ENCODE measurements at regions not wholly inside any gene's neighbourhood (a gene's known extent, or its start where the extent isn't known, plus 50 kb on each side); places are given as distances from the start of the nearest gene placed in this dataset.

DNA sequence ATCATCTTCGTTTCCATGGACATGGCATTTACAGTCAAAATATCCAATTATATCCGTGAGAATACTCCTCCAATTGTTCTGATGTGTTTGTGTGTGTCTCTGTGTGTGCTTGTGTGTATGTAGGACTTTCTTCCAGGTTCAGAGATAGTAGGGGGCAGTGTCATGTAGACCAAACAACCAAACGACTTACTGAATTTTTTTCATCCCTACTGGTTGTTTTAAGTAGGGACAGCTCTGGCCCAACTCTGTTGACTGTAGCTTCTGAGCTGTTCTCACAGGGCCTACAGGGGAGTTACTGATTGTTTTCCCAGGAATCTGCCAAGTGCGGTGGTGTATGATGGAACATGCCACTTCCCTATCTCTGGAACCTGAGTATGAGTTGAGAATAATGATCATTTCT lies 69.6 kb downstream of the ETAA1 start:
- H3K27me3 Mint-ChIP-seq (ENCODE audit: low read depth), result no peaks in the 10 kb centered on the region
- peaks cover 6% of the 10 kb centered on the region for H3K4me1 Mint-ChIP-seq
- no peak overlapping the region for H3K4me3 Mint-ChIP-seq
- no peak overlapping the region for H3K27ac Mint-ChIP-seq
- ChIA-PET POLR2A (no interaction called here), CTCF (interaction anchor here (1.0 kb wide), 1 partner anchor 10 kb away, joined by 3 read pairs; no protein-coding TSS in a partner anchor)
- peak; percentile 50; the same call in 1 of the 2 replicates for ATAC-seq
- H3K9me3 Mint-ChIP-seq, result no peaks in the 10 kb centered on the region
- DNase-seq (ENCODE audit: low spot score), result no peak
- TF ChIP-seq FOXP1 (CRISPR knock-in tag; IDR thresholded peaks at IDR 0.05; ENCODE audit: borderline replicate concordance) (no peak), NR2C2 (CRISPR knock-in tag; IDR thresholded peaks at IDR 0.05) (no peak), ZNF219 (CRISPR knock-in tag; IDR thresholded peaks at IDR 0.05; ENCODE audit: borderline replicate concordance) (no peak), RORB (CRISPR knock-in tag; IDR thresholded peaks at IDR 0.05) (no peak), ZNF138 (CRISPR knock-in tag; conservative IDR thresholded peaks at IDR 0.05) (no peak), NFYB (CRISPR knock-in tag; conservative IDR thresholded peaks at IDR 0.05; ENCODE audit: low read depth) (no peak), MXD4 (CRISPR knock-in tag; IDR thresholded peaks at IDR 0.05; ENCODE audit: borderline replicate concordance) (no peak), ZNF121 (CRISPR knock-in tag; IDR thresholded peaks at IDR 0.05) (no peak), GTF2I (CRISPR knock-in tag; conservative IDR thresholded peaks at IDR 0.05) (no peak), GABPB1 (CRISPR knock-in tag; IDR thresholded peaks at IDR 0.05) (no peak)
- TF ChIP-seq, protein P1, sequence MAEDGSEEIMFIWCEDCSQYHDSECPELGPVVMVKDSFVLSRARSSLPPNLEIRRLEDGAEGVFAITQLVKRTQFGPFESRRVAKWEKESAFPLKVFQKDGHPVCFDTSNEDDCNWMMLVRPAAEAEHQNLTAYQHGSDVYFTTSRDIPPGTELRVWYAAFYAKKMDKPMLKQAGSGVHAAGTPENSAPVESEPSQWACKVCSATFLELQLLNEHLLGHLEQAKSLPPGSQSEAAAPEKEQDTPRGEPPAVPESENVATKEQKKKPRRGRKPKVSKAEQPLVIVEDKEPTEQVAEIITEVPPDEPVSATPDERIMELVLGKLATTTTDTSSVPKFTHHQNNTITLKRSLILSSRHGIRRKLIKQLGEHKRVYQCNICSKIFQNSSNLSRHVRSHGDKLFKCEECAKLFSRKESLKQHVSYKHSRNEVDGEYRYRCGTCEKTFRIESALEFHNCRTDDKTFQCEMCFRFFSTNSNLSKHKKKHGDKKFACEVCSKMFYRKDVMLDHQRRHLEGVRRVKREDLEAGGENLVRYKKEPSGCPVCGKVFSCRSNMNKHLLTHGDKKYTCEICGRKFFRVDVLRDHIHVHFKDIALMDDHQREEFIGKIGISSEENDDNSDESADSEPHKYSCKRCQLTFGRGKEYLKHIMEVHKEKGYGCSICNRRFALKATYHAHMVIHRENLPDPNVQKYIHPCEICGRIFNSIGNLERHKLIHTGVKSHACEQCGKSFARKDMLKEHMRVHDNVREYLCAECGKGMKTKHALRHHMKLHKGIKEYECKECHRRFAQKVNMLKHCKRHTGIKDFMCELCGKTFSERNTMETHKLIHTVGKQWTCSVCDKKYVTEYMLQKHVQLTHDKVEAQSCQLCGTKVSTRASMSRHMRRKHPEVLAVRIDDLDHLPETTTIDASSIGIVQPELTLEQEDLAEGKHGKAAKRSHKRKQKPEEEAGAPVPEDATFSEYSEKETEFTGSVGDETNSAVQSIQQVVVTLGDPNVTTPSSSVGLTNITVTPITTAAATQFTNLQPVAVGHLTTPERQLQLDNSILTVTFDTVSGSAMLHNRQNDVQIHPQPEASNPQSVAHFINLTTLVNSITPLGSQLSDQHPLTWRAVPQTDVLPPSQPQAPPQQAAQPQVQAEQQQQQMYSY (CRISPR knock-in tag; IDR thresholded peaks at IDR 0.05), result no peak
- TF ChIP-seq, protein P2, sequence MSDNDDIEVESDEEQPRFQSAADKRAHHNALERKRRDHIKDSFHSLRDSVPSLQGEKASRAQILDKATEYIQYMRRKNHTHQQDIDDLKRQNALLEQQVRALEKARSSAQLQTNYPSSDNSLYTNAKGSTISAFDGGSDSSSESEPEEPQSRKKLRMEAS (CRISPR knock-in tag; IDR thresholded peaks at IDR 0.05), result no peak
- TF ChIP-seq, protein P3, sequence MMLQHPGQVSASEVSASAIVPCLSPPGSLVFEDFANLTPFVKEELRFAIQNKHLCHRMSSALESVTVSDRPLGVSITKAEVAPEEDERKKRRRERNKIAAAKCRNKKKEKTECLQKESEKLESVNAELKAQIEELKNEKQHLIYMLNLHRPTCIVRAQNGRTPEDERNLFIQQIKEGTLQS (CRISPR knock-in tag; conservative IDR thresholded peaks at IDR 0.05), result no peak
- TF ChIP-seq, protein P4, sequence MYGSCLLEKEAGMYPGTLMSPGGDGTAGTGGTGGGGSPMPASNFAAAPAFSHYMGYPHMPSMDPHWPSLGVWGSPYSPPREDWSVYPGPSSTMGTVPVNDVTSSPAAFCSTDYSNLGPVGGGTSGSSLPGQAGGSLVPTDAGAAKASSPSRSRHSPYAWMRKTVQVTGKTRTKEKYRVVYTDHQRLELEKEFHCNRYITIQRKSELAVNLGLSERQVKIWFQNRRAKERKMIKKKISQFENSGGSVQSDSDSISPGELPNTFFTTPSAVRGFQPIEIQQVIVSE (CRISPR knock-in tag; IDR thresholded peaks at IDR 0.05; ENCODE audit: borderline replicate concordance), result no peak
- TF ChIP-seq, protein P5, sequence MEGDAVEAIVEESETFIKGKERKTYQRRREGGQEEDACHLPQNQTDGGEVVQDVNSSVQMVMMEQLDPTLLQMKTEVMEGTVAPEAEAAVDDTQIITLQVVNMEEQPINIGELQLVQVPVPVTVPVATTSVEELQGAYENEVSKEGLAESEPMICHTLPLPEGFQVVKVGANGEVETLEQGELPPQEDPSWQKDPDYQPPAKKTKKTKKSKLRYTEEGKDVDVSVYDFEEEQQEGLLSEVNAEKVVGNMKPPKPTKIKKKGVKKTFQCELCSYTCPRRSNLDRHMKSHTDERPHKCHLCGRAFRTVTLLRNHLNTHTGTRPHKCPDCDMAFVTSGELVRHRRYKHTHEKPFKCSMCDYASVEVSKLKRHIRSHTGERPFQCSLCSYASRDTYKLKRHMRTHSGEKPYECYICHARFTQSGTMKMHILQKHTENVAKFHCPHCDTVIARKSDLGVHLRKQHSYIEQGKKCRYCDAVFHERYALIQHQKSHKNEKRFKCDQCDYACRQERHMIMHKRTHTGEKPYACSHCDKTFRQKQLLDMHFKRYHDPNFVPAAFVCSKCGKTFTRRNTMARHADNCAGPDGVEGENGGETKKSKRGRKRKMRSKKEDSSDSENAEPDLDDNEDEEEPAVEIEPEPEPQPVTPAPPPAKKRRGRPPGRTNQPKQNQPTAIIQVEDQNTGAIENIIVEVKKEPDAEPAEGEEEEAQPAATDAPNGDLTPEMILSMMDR (IDR thresholded peaks at IDR 0.05), result no peak
- no peaks in the 10 kb centered on the region for H3K36me3 Mint-ChIP-seq

DNA sequence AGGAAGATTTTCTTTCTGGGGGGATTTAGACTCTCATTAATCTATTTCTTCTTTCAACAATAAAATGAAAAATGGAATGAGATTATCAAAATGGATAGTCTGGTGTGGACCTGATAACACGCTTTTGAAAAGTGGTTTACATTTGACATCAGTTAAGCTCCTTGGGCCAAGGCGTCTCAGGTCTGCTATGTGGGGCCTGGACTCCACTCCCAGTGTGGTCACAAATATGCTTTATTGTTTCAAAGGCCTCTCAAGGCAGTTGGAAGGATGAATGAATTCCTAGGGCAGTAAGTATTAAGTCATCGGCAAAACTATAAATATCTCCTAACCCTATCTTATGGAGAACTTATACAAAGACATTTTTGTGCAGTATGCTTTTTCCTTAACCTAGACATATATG lies 74.5 kb downstream of the ETAA1 start:
- no peak for DNase-seq (ENCODE audit: low spot score)
- ChIA-PET CTCF (no interaction called here), POLR2A (no interaction called here)
- H3K27me3 Mint-ChIP-seq (ENCODE audit: low read depth), result no peaks in the 10 kb centered on the region
- no peaks in the 10 kb centered on the region for H3K9me3 Mint-ChIP-seq
- H3K4me3 Mint-ChIP-seq, result no peak overlapping the region
- no peaks in the 10 kb centered on the region for H3K36me3 Mint-ChIP-seq
- ATAC-seq, result no peak
- no peak overlapping the region for H3K27ac Mint-ChIP-seq
- peaks cover 13% of the 10 kb centered on the region for H3K4me1 Mint-ChIP-seq
- TF ChIP-seq, protein P6, sequence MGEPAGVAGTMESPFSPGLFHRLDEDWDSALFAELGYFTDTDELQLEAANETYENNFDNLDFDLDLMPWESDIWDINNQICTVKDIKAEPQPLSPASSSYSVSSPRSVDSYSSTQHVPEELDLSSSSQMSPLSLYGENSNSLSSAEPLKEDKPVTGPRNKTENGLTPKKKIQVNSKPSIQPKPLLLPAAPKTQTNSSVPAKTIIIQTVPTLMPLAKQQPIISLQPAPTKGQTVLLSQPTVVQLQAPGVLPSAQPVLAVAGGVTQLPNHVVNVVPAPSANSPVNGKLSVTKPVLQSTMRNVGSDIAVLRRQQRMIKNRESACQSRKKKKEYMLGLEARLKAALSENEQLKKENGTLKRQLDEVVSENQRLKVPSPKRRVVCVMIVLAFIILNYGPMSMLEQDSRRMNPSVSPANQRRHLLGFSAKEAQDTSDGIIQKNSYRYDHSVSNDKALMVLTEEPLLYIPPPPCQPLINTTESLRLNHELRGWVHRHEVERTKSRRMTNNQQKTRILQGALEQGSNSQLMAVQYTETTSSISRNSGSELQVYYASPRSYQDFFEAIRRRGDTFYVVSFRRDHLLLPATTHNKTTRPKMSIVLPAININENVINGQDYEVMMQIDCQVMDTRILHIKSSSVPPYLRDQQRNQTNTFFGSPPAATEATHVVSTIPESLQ (CRISPR knock-in tag; IDR thresholded peaks at IDR 0.05), result no peak
- TF ChIP-seq CREB1 (CRISPR knock-in tag; IDR thresholded peaks at IDR 0.05) (no peak), ZNF219 (CRISPR knock-in tag; IDR thresholded peaks at IDR 0.05; ENCODE audit: borderline replicate concordance) (no peak), ZNF263 (CRISPR knock-in tag; IDR thresholded peaks at IDR 0.05; ENCODE audit: low read depth) (no peak), ZNF121 (CRISPR knock-in tag; IDR thresholded peaks at IDR 0.05) (no peak), SOX15 (CRISPR knock-in tag; IDR thresholded peaks at IDR 0.05) (no peak), NFE2L1 (CRISPR knock-in tag; IDR thresholded peaks at IDR 0.05) (no peak), HMGA2 (CRISPR knock-in tag; IDR thresholded peaks at IDR 0.05) (no peak), ZBTB21 (CRISPR knock-in tag; IDR thresholded peaks at IDR 0.05; ENCODE audit: borderline replicate concordance) (no peak), ZNF416 (CRISPR knock-in tag; IDR thresholded peaks at IDR 0.05) (no peak), RORB (CRISPR knock-in tag; IDR thresholded peaks at IDR 0.05) (no peak)
- TF ChIP-seq, protein P7, sequence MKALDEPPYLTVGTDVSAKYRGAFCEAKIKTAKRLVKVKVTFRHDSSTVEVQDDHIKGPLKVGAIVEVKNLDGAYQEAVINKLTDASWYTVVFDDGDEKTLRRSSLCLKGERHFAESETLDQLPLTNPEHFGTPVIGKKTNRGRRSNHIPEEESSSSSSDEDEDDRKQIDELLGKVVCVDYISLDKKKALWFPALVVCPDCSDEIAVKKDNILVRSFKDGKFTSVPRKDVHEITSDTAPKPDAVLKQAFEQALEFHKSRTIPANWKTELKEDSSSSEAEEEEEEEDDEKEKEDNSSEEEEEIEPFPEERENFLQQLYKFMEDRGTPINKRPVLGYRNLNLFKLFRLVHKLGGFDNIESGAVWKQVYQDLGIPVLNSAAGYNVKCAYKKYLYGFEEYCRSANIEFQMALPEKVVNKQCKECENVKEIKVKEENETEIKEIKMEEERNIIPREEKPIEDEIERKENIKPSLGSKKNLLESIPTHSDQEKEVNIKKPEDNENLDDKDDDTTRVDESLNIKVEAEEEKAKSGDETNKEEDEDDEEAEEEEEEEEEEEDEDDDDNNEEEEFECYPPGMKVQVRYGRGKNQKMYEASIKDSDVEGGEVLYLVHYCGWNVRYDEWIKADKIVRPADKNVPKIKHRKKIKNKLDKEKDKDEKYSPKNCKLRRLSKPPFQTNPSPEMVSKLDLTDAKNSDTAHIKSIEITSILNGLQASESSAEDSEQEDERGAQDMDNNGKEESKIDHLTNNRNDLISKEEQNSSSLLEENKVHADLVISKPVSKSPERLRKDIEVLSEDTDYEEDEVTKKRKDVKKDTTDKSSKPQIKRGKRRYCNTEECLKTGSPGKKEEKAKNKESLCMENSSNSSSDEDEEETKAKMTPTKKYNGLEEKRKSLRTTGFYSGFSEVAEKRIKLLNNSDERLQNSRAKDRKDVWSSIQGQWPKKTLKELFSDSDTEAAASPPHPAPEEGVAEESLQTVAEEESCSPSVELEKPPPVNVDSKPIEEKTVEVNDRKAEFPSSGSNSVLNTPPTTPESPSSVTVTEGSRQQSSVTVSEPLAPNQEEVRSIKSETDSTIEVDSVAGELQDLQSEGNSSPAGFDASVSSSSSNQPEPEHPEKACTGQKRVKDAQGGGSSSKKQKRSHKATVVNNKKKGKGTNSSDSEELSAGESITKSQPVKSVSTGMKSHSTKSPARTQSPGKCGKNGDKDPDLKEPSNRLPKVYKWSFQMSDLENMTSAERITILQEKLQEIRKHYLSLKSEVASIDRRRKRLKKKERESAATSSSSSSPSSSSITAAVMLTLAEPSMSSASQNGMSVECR (CRISPR knock-in tag; IDR thresholded peaks at IDR 0.05; ENCODE audit: borderline replicate concordance), result no peak
